K562 (cell line): ENCODE measurements at regions not wholly inside any gene's neighbourhood (a gene's known extent, or its start where the extent isn't known, plus 50 kb on each side); places are given as distances from the start of the nearest gene placed in this dataset.
A peak's percentile ranks its signal among the peaks of the same experiment; 100 is the strongest.

Experiments used
- ATAC-seq: fragments of 200-7000 bp; cut with Tn5 transposase; 3 replicates; pipeline ENCODE4 v1.9.1; 2020; ENCODE audit warnings: moderate library complexity
- BruUV-seq: library from RNA; stranded (reverse); fragments of 400-500 nt; replicated peaks from 2 replicates; lab custom pipeline; 2021; lab: Mats Ljungman, UMichigan
- CTCF ChIA-PET: fragments of 300-600 bp; formaldehyde crosslinking; extraction: SDS; loops from one replicate; lab custom pipeline; 2021; ENCODE audit warnings: low intra/inter-chr PET ratio; lab: Yijun Ruan, JAX
- POLR2A ChIA-PET: fragments of 300-600, 350-650 bp; sonication (Branson Sonifier 250); formaldehyde crosslinking; extraction: SDS; loops from one replicate; lab custom pipeline; 2021; ENCODE audit warnings: antibody characterized with exemption, inconsistent platforms; lab: Yijun Ruan, JAX
- DNase-seq, 4 experiments: peaks; one replicate each; pipeline versions ENCODE4 v3.0.0 to v3.0.0-alpha.2; 2011 to 2018; ENCODE audit warnings: low spot score in 3 of 4, mixed read lengths in 3 of 4; ENCODE audit errors: extremely low read depth in 1 of 4
- FAIRE-seq: peaks from 2 replicates; lab custom pipeline; 2011; peaks lifted over from hg19 to GRCh38; lab: Jason Lieb, UNC
- H2AFZ ChIP-seq: 2 replicates; pipeline ENCODE4 v1.6.0; 2011; ENCODE audit warnings: low read depth, low read length, control low read depth, inconsistent platforms
- H3K27ac ChIP-seq: fragments of 200-600 bp; 3 replicates; pipeline ENCODE4 v1.8.0; 2011; ENCODE audit warnings: low read depth, mild to moderate bottlenecking, control low read depth, inconsistent platforms, low read length, moderate library complexity, mixed read lengths; ENCODE audit errors: extremely low read depth
- H3K27me3 ChIP-seq, 2 experiments: fragments of 300-600 bp in 1 of 2; 2 replicates in 1 of 2; 3 replicates in 1 of 2; pipeline versions ENCODE4 v1.6.0 to v1.8.0; 2011; ENCODE audit warnings: inconsistent platforms in 2 of 2, low read length in 2 of 2, mild to moderate bottlenecking in 1 of 2, mixed read lengths in 1 of 2, moderate library complexity in 1 of 2; ENCODE audit not compliant: control insufficient read depth in 2 of 2, insufficient read depth in 2 of 2
- H3K36me3 ChIP-seq: fragments of 300-600 bp; 3 replicates; pipeline ENCODE4 v1.8.0; 2011; ENCODE audit warnings: mild to moderate bottlenecking, low read length, inconsistent platforms; ENCODE audit not compliant: control insufficient read depth, insufficient read depth
- H3K4me1 ChIP-seq, 2 experiments: fragments of 200-600 bp in 1 of 2; replicated peaks in 1 of 2; 2 replicates in 1 of 2; 3 replicates in 1 of 2; pipeline versions ENCODE4 v1.5.1 to v1.8.0; 2011; ENCODE audit warnings: inconsistent platforms in 2 of 2, low read length in 2 of 2, mild to moderate bottlenecking in 1 of 2, mixed read lengths in 1 of 2, moderate library complexity in 1 of 2; ENCODE audit not compliant: control insufficient read depth in 2 of 2, insufficient read depth in 2 of 2
- H3K4me2 ChIP-seq: 2 replicates; pipeline ENCODE4 v1.6.1; 2011; ENCODE audit warnings: low read length, control low read depth, inconsistent platforms, mixed read lengths; ENCODE audit not compliant: insufficient read depth
- H3K4me3 ChIP-seq: fragments of 200-600 bp; sonication (generic), shearing (Covaris generic); 2 replicates; pipeline ENCODE4 v1.5.1; 2016; ENCODE audit warnings: control low read depth, inconsistent platforms
- H3K79me2 ChIP-seq: fragments of 200-600 bp; 3 replicates; pipeline ENCODE4 v1.8.0; 2011; ENCODE audit warnings: low read length, inconsistent platforms; ENCODE audit not compliant: control insufficient read depth, insufficient read depth
- H3K9ac ChIP-seq, 2 experiments: 2 replicates each; pipeline versions ENCODE4 v1.6.0 to v1.6.1; 2011; ENCODE audit warnings: low read depth in 2 of 2, low read length in 2 of 2, control low read depth in 1 of 2, inconsistent platforms in 1 of 2, mild to moderate bottlenecking in 1 of 2, mixed read lengths in 1 of 2; ENCODE audit not compliant: insufficient read depth in 1 of 2
- H3K9me1 ChIP-seq: one replicate; pipeline ENCODE4 v1.6.0; 2011; ENCODE audit warnings: inconsistent platforms, mild to moderate bottlenecking, low read length, moderate library complexity; ENCODE audit not compliant: control insufficient read depth, insufficient read depth
- H3K9me3 ChIP-seq: replicated peaks from 2 replicates; pipeline ENCODE4 v1.5.1; 2011; ENCODE audit warnings: low read depth, low read length, inconsistent platforms; ENCODE audit not compliant: control insufficient read depth, insufficient read depth
- H4K20me1 ChIP-seq: replicated peaks from 2 replicates; pipeline ENCODE4 v1.6.1; 2011; ENCODE audit warnings: low read length, inconsistent platforms, mixed read lengths; ENCODE audit not compliant: control insufficient read depth, insufficient read depth
- CBX8 ChIP-seq: fragments of 200-600 bp; sonication (generic); IDR thresholded peaks from 2 replicates; pipeline ENCODE4 v1.6.1; 2012; ENCODE audit warnings: borderline replicate concordance, mixed run types, low read depth, mild to moderate bottlenecking, moderate library complexity, mixed read lengths, low read length, control low read depth, inconsistent platforms; ENCODE audit not compliant: poor library complexity, severe bottlenecking; ENCODE audit errors: extremely low read depth
- EP300 ChIP-seq: IDR thresholded peaks from 2 replicates; pipeline ENCODE4 v1.6.1; 2012; ENCODE audit warnings: low read length, improper control_type of control experiment
- GATAD2B ChIP-seq: fragments of 450-650 bp; IDR thresholded peaks from 2 replicates; pipeline ENCODE4 v1.6.1; 2017; ENCODE audit warnings: mild to moderate bottlenecking, borderline replicate concordance
- NCOA1 ChIP-seq: fragments of 450-650 bp; IDR thresholded peaks from 2 replicates; pipeline ENCODE4 v1.6.1; 2016; ENCODE audit warnings: low read depth
- NFIX ChIP-seq: fragments of 250-450 bp; sonication (Bioruptor Pico); IDR thresholded peaks from 2 replicates; pipeline ENCODE4 v1.4.0; 2020; ENCODE audit warnings: low read depth, mild to moderate bottlenecking, moderate library complexity
- NFRKB ChIP-seq: fragments of 450-650 bp; IDR thresholded peaks from 2 replicates; pipeline ENCODE4 v1.6.1; 2016; ENCODE audit warnings: low read depth
- NR3C1 ChIP-seq: sonication (generic); formaldehyde crosslinking; IDR thresholded peaks from 2 replicates; pipeline ENCODE4 v1.8.1; 2022; ENCODE audit warnings: missing genetic modification reagents
- PHTF2 ChIP-seq: fragments of 250-450 bp; sonication (Bioruptor Pico); IDR thresholded peaks from 2 replicates; pipeline ENCODE4 v1.5.0; 2021; ENCODE audit warnings: mild to moderate bottlenecking
- RBM17 ChIP-seq: fragments of 200-400 bp; formaldehyde crosslinking; IDR thresholded peaks from 2 replicates; pipeline ENCODE4 v1.6.1; 2017; ENCODE audit warnings: low read depth, mild to moderate bottlenecking, low read length, borderline replicate concordance
- RHOXF2B ChIP-seq: fragments of 250-450 bp; sonication (Bioruptor Pico); conservative IDR thresholded peaks from 2 replicates; pipeline ENCODE4 v1.5.1; 2021
- ZC3H8 ChIP-seq: fragments of 450-650 bp; IDR thresholded peaks from 2 replicates; pipeline ENCODE4 v1.6.1; 2017
- ZNF232 ChIP-seq: sonication (generic); formaldehyde crosslinking; IDR thresholded peaks from 2 replicates; pipeline ENCODE4 v1.8.0; 2022; ENCODE audit warnings: mild to moderate bottlenecking, missing genetic modification reagents
- ZNF263 ChIP-seq: sonication (generic); formaldehyde crosslinking; IDR thresholded peaks from 2 replicates; pipeline ENCODE4 v1.8.0; 2022; ENCODE audit warnings: mild to moderate bottlenecking, missing genetic modification reagents, borderline replicate concordance
- ZNF3 ChIP-seq: fragments of 250-450 bp; sonication (Bioruptor Pico); IDR thresholded peaks from 2 replicates; pipeline ENCODE4 v1.5.0; 2021; ENCODE audit warnings: mild to moderate bottlenecking, moderate library complexity
- ZNF41 ChIP-seq: fragments of 250-450 bp; sonication (Bioruptor Pico); conservative IDR thresholded peaks from 2 replicates; pipeline ENCODE4 v1.4.0; 2020; ENCODE audit warnings: mild to moderate bottlenecking
- ZNF589 ChIP-seq: fragments of 200-800 bp; sonication (Bioruptor generic); IDR thresholded peaks from 2 replicates; pipeline ENCODE4 v1.6.1; 2016; ENCODE audit warnings: low read depth, missing genetic modification characterization, missing compliant biosample characterization
- WGBS: fragments of 100-300 bp; shearing (Covaris generic); methylation state at CpG from one replicate; pipeline ENCODE4 v1.1.6; 2016; ENCODE audit warnings: low coverage, mixed read lengths; ENCODE audit not compliant: insufficient coverage; ENCODE audit errors: missing lambda C conversion rate; 5-methylcytosine and 5-hydroxymethylcytosine counted together
- in situ Hi-C: fragments of 300-500 bp; cut with MboI; formaldehyde crosslinking; loops from 4 replicates; pipeline ENCODE4 v1.15.0; 2018; ENCODE audit warnings: inconsistent platforms, mixed read lengths
- intact Hi-C: fragments of 100-400 bp; cut with micrococcal nuclease; formaldehyde crosslinking; loops from 2 replicates; pipeline ENCODE4 v1.14.2; 2022
- TF ChIP-seq, protein P1 (sequence below), 3 experiments: IDR thresholded peaks in 2 of 3; conservative IDR thresholded peaks in 1 of 3; 2 replicates each; pipeline ENCODE4 v1.5.1; 2011 to 2012; ENCODE audit warnings: low read length in 3 of 3, mild to moderate bottlenecking in 3 of 3, control low read depth in 2 of 3, improper control_type of control experiment in 1 of 3, inconsistent platforms in 1 of 3, low read depth in 1 of 3, mixed read lengths in 1 of 3, moderate library complexity in 1 of 3; ENCODE audit not compliant: insufficient read depth in 2 of 3
- TF ChIP-seq, protein P2 (sequence below): fragments of 450-650 bp; conservative IDR thresholded peaks from 2 replicates; pipeline ENCODE4 v1.6.1; 2016; ENCODE audit warnings: missing genetic modification characterization, low read depth, mild to moderate bottlenecking, missing compliant biosample characterization, moderate library complexity
- TF ChIP-seq, protein P3 (sequence below): fragments of 250-450 bp; sonication (Bioruptor Pico); IDR thresholded peaks from 2 replicates; pipeline ENCODE4 v1.5.1; 2021; ENCODE audit warnings: mild to moderate bottlenecking

DNA sequence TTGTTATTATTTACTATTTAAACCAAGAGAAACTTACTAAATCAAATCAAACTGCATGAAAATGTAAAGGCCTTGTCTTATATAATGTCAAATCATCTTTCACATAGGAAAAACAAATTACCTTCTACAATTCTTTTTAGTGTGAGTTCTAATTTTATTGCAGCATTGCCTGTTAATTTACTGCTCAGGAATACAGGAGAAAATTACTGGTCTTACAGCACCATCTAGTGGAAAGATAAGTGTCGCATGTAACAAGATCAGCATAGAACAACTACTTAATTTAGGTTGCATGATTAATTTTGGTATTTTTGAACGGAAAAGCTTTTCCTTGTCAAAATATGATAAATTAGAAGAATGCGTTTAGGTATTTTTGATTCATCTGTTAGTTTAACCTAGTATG is 502.7 kb downstream of the UQCRFS1 start (continued):
- no peak for TF ChIP-seq CBX8
- no peak for TF ChIP-seq EP300
- no peak for TF ChIP-seq ZNF589
- no peak for TF ChIP-seq ZNF3 (CRISPR knock-in tag)
- no peak for TF ChIP-seq PHTF2 (CRISPR knock-in tag)
- TF ChIP-seq, protein P1, sequence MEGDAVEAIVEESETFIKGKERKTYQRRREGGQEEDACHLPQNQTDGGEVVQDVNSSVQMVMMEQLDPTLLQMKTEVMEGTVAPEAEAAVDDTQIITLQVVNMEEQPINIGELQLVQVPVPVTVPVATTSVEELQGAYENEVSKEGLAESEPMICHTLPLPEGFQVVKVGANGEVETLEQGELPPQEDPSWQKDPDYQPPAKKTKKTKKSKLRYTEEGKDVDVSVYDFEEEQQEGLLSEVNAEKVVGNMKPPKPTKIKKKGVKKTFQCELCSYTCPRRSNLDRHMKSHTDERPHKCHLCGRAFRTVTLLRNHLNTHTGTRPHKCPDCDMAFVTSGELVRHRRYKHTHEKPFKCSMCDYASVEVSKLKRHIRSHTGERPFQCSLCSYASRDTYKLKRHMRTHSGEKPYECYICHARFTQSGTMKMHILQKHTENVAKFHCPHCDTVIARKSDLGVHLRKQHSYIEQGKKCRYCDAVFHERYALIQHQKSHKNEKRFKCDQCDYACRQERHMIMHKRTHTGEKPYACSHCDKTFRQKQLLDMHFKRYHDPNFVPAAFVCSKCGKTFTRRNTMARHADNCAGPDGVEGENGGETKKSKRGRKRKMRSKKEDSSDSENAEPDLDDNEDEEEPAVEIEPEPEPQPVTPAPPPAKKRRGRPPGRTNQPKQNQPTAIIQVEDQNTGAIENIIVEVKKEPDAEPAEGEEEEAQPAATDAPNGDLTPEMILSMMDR (IDR thresholded peaks at IDR 0.05 in 2 of 3, conservative IDR thresholded peaks at IDR 0.05 in 1 of 3; ENCODE audit: insufficient read depth in 2 of 3, low read depth in 1 of 3, low read length in 3 of 3): peak; percentile 35 to 78 (median 45); a peak in 4 of 6 replicates
- TF ChIP-seq GATAD2B: 0 out of 2 replicates have a peak, but pooled peaks have one; percentile 43
- no peak for TF ChIP-seq NFRKB

DNA sequence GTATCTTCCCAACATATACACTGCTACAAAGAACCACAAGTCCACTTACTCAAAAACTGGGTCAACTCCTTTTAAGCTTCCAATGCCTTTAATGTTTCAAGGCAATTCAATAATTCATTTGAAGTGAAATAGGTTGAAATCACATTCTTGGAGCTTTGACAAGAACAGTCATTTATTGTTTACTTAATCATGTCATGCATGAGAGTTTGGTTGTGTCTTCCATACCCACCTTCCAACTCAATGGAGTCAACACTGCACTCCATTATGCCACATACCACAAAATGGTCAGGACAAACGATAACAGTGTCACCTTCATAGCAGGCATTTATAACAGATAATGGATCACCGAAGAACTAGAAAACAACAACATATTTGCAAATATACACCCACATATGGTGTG is 506.3 kb downstream of the UQCRFS1 start:
- in situ Hi-C loops: loop anchor here (25.0 kb wide), 1 partner anchor 469 kb away; no protein-coding TSS in a partner anchor
- TF ChIP-seq NR3C1 (no peak), GATAD2B (no peak), RHOXF2B (CRISPR knock-in tag) (no peak), ZNF263 (no peak), NCOA1 (no peak), RBM17 (no peak), ZNF232 (CRISPR knock-in tag) (no peak), ZNF41 (CRISPR knock-in tag) (no peak), ZC3H8 (no peak), NFIX (CRISPR knock-in tag) (no peak)
- TF ChIP-seq, protein P2, sequence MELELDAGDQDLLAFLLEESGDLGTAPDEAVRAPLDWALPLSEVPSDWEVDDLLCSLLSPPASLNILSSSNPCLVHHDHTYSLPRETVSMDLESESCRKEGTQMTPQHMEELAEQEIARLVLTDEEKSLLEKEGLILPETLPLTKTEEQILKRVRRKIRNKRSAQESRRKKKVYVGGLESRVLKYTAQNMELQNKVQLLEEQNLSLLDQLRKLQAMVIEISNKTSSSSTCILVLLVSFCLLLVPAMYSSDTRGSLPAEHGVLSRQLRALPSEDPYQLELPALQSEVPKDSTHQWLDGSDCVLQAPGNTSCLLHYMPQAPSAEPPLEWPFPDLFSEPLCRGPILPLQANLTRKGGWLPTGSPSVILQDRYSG (tag): no peak
- TF ChIP-seq, protein P3, sequence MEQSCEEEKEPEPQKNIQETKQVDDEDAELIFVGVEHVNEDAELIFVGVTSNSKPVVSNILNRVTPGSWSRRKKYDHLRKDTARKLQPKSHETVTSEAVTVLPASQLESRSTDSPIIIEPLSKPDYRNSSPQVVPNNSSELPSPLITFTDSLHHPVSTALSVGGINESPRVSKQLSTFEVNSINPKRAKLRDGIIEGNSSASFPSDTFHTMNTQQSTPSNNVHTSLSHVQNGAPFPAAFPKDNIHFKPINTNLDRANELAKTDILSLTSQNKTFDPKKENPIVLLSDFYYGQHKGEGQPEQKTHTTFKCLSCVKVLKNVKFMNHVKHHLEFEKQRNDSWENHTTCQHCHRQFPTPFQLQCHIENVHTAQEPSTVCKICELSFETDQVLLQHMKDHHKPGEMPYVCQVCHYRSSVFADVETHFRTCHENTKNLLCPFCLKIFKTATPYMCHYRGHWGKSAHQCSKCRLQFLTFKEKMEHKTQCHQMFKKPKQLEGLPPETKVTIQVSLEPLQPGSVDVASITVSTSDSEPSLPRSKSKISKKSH (CRISPR knock-in tag): no peak

More for the DNA sequence above, 506.3 kb downstream of the UQCRFS1 start:
- Histone ChIP-seq H3K36me3 (peaks cover 3% of the 10 kb centered on the region; the same call in 1 of the 3 replicates), H3K4me1 (no peaks in the 10 kb centered on the region), H2AFZ (no peak overlapping the region), H3K4me3 (no peak overlapping the region), H3K27ac (no peak overlapping the region), H3K79me2 (no peaks in the 10 kb centered on the region; the same call in 2 of the 3 replicates), H3K9ac (no peak overlapping the region), H3K9me1 (no peaks in the 10 kb centered on the region), H3K27me3 (no peaks in the 10 kb centered on the region), H3K4me2 (no peak overlapping the region), H3K9me3 (no peaks in the 10 kb centered on the region), H4K20me1 (no peaks in the 10 kb centered on the region)
- ChIA-PET CTCF (no interaction called here), POLR2A (no interaction called here)
- intact Hi-C loops: loop anchor here (5.0 kb wide), 2 partner anchors 64 to 239 kb away; no protein-coding TSS in a partner anchor
- FAIRE-seq (no peak), ATAC-seq (no peak), DNase-seq (no peak)
- 46% methylated on average over 2 of the region's 2 CpGs for WGBS
- no TSS peak for BruUV-seq
